GM23248 (cell line): ENCODE measurements at regions not wholly inside any gene's neighbourhood (a gene's known extent, or its start where the extent isn't known, plus 50 kb on each side); places are given as distances from the start of the nearest gene placed in this dataset.

Source experiments
- EZH2 ChIP-seq: fragments of 200-600 bp; sonication (generic); IDR thresholded peaks from 2 replicates; pipeline ENCODE4 v1.6.1; 2018; ENCODE audit warnings: antibody characterized with exemption, mild to moderate bottlenecking; ENCODE audit not compliant: insufficient read depth, poor library complexity, severe bottlenecking
- EZH2phosphoT487 ChIP-seq: fragments of 200-600 bp; sonication (generic); IDR thresholded peaks from 2 replicates; pipeline ENCODE4 v1.6.1; 2018; ENCODE audit warnings: antibody characterized with exemption, moderate library complexity, mild to moderate bottlenecking, low read depth; ENCODE audit not compliant: insufficient read depth

DNA sequence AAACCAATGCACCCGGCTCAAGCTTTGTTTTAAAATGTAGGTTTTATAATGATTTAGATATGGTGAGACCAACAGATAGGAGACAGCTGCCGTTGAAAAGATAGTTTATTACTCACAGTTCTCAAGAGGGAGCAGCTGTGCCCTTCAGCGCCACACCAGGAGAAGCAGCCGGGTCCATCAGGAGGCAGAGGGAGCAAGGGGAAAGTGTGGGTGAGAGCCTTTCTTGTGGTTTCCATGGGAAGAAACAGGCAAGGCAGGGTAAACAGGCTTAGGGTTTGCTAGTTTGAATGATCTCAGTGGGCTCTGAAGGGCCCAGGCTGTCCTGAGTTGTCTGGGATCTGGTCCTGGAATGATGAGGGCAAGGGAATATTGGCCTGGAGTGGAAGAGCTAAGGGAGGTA is 117.7 kb upstream of the PLCB4 start:
- no peak for TF ChIP-seq EZH2phosphoT487
- no peak for TF ChIP-seq EZH2
